ENCODE measurements at regions not wholly inside any gene's neighbourhood (a gene's known extent, or its start where the extent isn't known, plus 50 kb on each side); places are given as distances from the start of the nearest gene placed in this dataset.

- no peaks in the 10 kb centered on the region for H3K27me3 ChIP-seq (ENCODE audit: control insufficient read depth in 1 of 2, insufficient read depth in 2 of 2, low read length in 2 of 2)
- no peak overlapping the region for H3K27ac ChIP-seq (ENCODE audit: low read depth, low read length)
- no peaks in the 10 kb centered on the region for H3K36me3 ChIP-seq (ENCODE audit: control insufficient read depth in 1 of 2, insufficient read depth in 2 of 2, low read length in 2 of 2)
- no peak overlapping the region for H3K4me3 ChIP-seq (ENCODE audit: low read depth in 1 of 2, low read length in 2 of 2)
- H3K9ac ChIP-seq (ENCODE audit: low read depth in 1 of 2, low read length in 2 of 2), result no peak overlapping the region
- H3K9me3 ChIP-seq (ENCODE audit: control insufficient read depth in 1 of 2, low read length in 2 of 2), result no peaks in the 10 kb centered on the region
- H3K4me1 ChIP-seq (ENCODE audit: control insufficient read depth in 1 of 2, insufficient read depth in 2 of 2, low read length in 2 of 2), result no peaks in the 10 kb centered on the region
These were observed 607.8 kb downstream of the SNAPC1 start for GRCh38 chr14:62369919-62370560.

- H3K4me1 ChIP-seq (ENCODE audit: control insufficient read depth in 1 of 2, insufficient read depth in 2 of 2, low read length in 2 of 2), result no peaks in the 10 kb centered on the region
- H3K27ac ChIP-seq (ENCODE audit: low read depth, low read length), result no peak overlapping the region
- no peak overlapping the region for H3K9ac ChIP-seq (ENCODE audit: low read depth in 1 of 2, low read length in 2 of 2)
- no peaks in the 10 kb centered on the region for H3K9me3 ChIP-seq (ENCODE audit: control insufficient read depth in 1 of 2, low read length in 2 of 2)
- H3K27me3 ChIP-seq (ENCODE audit: control insufficient read depth in 1 of 2, insufficient read depth in 2 of 2, low read length in 2 of 2), result no peaks in the 10 kb centered on the region
- H3K4me3 ChIP-seq (ENCODE audit: low read depth in 1 of 2, low read length in 2 of 2), result no peak overlapping the region
- H3K36me3 ChIP-seq (ENCODE audit: control insufficient read depth in 1 of 2, insufficient read depth in 2 of 2, low read length in 2 of 2), result no peaks in the 10 kb centered on the region
These were observed 611.7 kb downstream of the SNAPC1 start for GRCh38 chr14:62373944-62374343.

GRCh38 chr14:62378057-62378456 is 615.8 kb downstream of the SNAPC1 start:
- H3K27me3 ChIP-seq (ENCODE audit: control insufficient read depth in 1 of 2, insufficient read depth in 2 of 2, low read length in 2 of 2), result no peaks in the 10 kb centered on the region
- H3K4me3 ChIP-seq (ENCODE audit: low read depth in 1 of 2, low read length in 2 of 2), result no peak overlapping the region
- no peak overlapping the region for H3K27ac ChIP-seq (ENCODE audit: low read depth, low read length)
- no peak overlapping the region for H3K9ac ChIP-seq (ENCODE audit: low read depth in 1 of 2, low read length in 2 of 2)
- H3K9me3 ChIP-seq (ENCODE audit: control insufficient read depth in 1 of 2, low read length in 2 of 2), result no peaks in the 10 kb centered on the region
- H3K4me1 ChIP-seq (ENCODE audit: control insufficient read depth in 1 of 2, insufficient read depth in 2 of 2, low read length in 2 of 2), result no peaks in the 10 kb centered on the region
- no peaks in the 10 kb centered on the region for H3K36me3 ChIP-seq (ENCODE audit: control insufficient read depth in 1 of 2, insufficient read depth in 2 of 2, low read length in 2 of 2)

GRCh38 chr14:62381311-62382070 is 619.3 kb downstream of the SNAPC1 start:
- Histone ChIP-seq H3K9me3 (ENCODE audit: control insufficient read depth in 1 of 2, low read length in 2 of 2) (peaks cover 0 to 6% of the 10 kb centered on the region in 2 donors), H3K4me3 (ENCODE audit: low read depth in 1 of 2, low read length in 2 of 2) (no peak overlapping the region), H3K27ac (ENCODE audit: low read depth, low read length) (no peak overlapping the region), H3K36me3 (ENCODE audit: control insufficient read depth in 1 of 2, insufficient read depth in 2 of 2, low read length in 2 of 2) (no peaks in the 10 kb centered on the region), H3K27me3 (ENCODE audit: control insufficient read depth in 1 of 2, insufficient read depth in 2 of 2, low read length in 2 of 2) (no peaks in the 10 kb centered on the region), H3K4me1 (ENCODE audit: control insufficient read depth in 1 of 2, insufficient read depth in 2 of 2, low read length in 2 of 2) (no peaks in the 10 kb centered on the region), H3K9ac (ENCODE audit: low read depth in 1 of 2, low read length in 2 of 2) (no peak overlapping the region)

GRCh38 chr14:62409169-62409568 is 636.1 kb downstream of the KCNH5 start:
- Histone ChIP-seq H3K4me3 (ENCODE audit: low read depth in 1 of 2, low read length in 2 of 2) (no peak overlapping the region), H3K4me1 (ENCODE audit: control insufficient read depth in 1 of 2, insufficient read depth in 2 of 2, low read length in 2 of 2) (no peaks in the 10 kb centered on the region), H3K9ac (ENCODE audit: low read depth in 1 of 2, low read length in 2 of 2) (no peak overlapping the region), H3K27me3 (ENCODE audit: control insufficient read depth in 1 of 2, insufficient read depth in 2 of 2, low read length in 2 of 2) (no peaks in the 10 kb centered on the region), H3K36me3 (ENCODE audit: control insufficient read depth in 1 of 2, insufficient read depth in 2 of 2, low read length in 2 of 2) (no peaks in the 10 kb centered on the region), H3K27ac (ENCODE audit: low read depth, low read length) (no peak overlapping the region), H3K9me3 (ENCODE audit: control insufficient read depth in 1 of 2, low read length in 2 of 2) (no peaks in the 10 kb centered on the region)

- Histone ChIP-seq H3K27me3 (ENCODE audit: control insufficient read depth in 1 of 2, insufficient read depth in 2 of 2, low read length in 2 of 2) (no peaks in the 10 kb centered on the region), H3K9ac (ENCODE audit: low read depth in 1 of 2, low read length in 2 of 2) (no peak overlapping the region)
These were observed 635.5 kb downstream of the KCNH5 start for GRCh38 chr14:62409626-62410300.

GRCh38 chr14:62420847-62421246 is 624.4 kb downstream of the KCNH5 start:
- H3K27ac ChIP-seq (ENCODE audit: low read depth, low read length), result no peak overlapping the region
- no peaks in the 10 kb centered on the region for H3K4me1 ChIP-seq (ENCODE audit: control insufficient read depth in 1 of 2, insufficient read depth in 2 of 2, low read length in 2 of 2)
- H3K27me3 ChIP-seq (ENCODE audit: control insufficient read depth in 1 of 2, insufficient read depth in 2 of 2, low read length in 2 of 2), result no peaks in the 10 kb centered on the region
- no peaks in the 10 kb centered on the region for H3K36me3 ChIP-seq (ENCODE audit: control insufficient read depth in 1 of 2, insufficient read depth in 2 of 2, low read length in 2 of 2)
- H3K4me3 ChIP-seq (ENCODE audit: low read depth in 1 of 2, low read length in 2 of 2), result no peak overlapping the region
- H3K9me3 ChIP-seq (ENCODE audit: control insufficient read depth in 1 of 2, low read length in 2 of 2), result no peaks in the 10 kb centered on the region
- no peak overlapping the region for H3K9ac ChIP-seq (ENCODE audit: low read depth in 1 of 2, low read length in 2 of 2)

More at GRCh38 chr14:62409626-62410300, 635.5 kb downstream of the KCNH5 start:
- Histone ChIP-seq H3K27ac (ENCODE audit: low read depth, low read length) (no peak overlapping the region), H3K4me3 (ENCODE audit: low read depth in 1 of 2, low read length in 2 of 2) (no peak overlapping the region), H3K9me3 (ENCODE audit: control insufficient read depth in 1 of 2, low read length in 2 of 2) (no peaks in the 10 kb centered on the region), H3K4me1 (ENCODE audit: control insufficient read depth in 1 of 2, insufficient read depth in 2 of 2, low read length in 2 of 2) (no peaks in the 10 kb centered on the region), H3K36me3 (ENCODE audit: control insufficient read depth in 1 of 2, insufficient read depth in 2 of 2, low read length in 2 of 2) (no peaks in the 10 kb centered on the region)

GRCh38 chr14:62428429-62429203 is 616.6 kb downstream of the KCNH5 start:
- Histone ChIP-seq H3K27me3 (ENCODE audit: control insufficient read depth in 1 of 2, insufficient read depth in 2 of 2, low read length in 2 of 2) (no peaks in the 10 kb centered on the region), H3K4me1 (ENCODE audit: control insufficient read depth in 1 of 2, insufficient read depth in 2 of 2, low read length in 2 of 2) (no peaks in the 10 kb centered on the region), H3K4me3 (ENCODE audit: low read depth in 1 of 2, low read length in 2 of 2) (no peak overlapping the region), H3K9me3 (ENCODE audit: control insufficient read depth in 1 of 2, low read length in 2 of 2) (peaks cover 9 to 19% of the 10 kb centered on the region in 2 donors), H3K27ac (ENCODE audit: low read depth, low read length) (no peak overlapping the region), H3K36me3 (ENCODE audit: control insufficient read depth in 1 of 2, insufficient read depth in 2 of 2, low read length in 2 of 2) (no peaks in the 10 kb centered on the region), H3K9ac (ENCODE audit: low read depth in 1 of 2, low read length in 2 of 2) (no peak overlapping the region)

- Histone ChIP-seq H3K9ac (ENCODE audit: low read depth in 1 of 2, low read length in 2 of 2) (no peak overlapping the region), H3K27ac (ENCODE audit: low read depth, low read length) (no peak overlapping the region), H3K4me1 (ENCODE audit: control insufficient read depth in 1 of 2, insufficient read depth in 2 of 2, low read length in 2 of 2) (no peaks in the 10 kb centered on the region), H3K4me3 (ENCODE audit: low read depth in 1 of 2, low read length in 2 of 2) (no peak overlapping the region), H3K36me3 (ENCODE audit: control insufficient read depth in 1 of 2, insufficient read depth in 2 of 2, low read length in 2 of 2) (no peaks in the 10 kb centered on the region), H3K27me3 (ENCODE audit: control insufficient read depth in 1 of 2, insufficient read depth in 2 of 2, low read length in 2 of 2) (no peaks in the 10 kb centered on the region), H3K9me3 (ENCODE audit: control insufficient read depth in 1 of 2, low read length in 2 of 2) (peaks cover 9 to 20% of the 10 kb centered on the region in 2 donors)
These were observed 615.6 kb downstream of the KCNH5 start for GRCh38 chr14:62429683-62430082.
